ENCODE measurements at regions not wholly inside any gene's neighbourhood (a gene's known extent, or its start where the extent isn't known, plus 50 kb on each side); places are given as distances from the start of the nearest gene placed in this dataset.

GRCh38 chr5:62111428-62111827, 194.6 kb upstream of the KIF2A start:
- DNase-seq (no peak), ATAC-seq (ENCODE audit: insufficient read depth, low read depth) (no peak)
- Histone ChIP-seq H3K27me3 (ENCODE audit: insufficient read depth, low read length, poor library complexity) (peaks cover 9% of the 10 kb centered on the region), H3K4me3 (ENCODE audit: low read depth in 1 of 2, low read length in 2 of 2) (no peak overlapping the region), H3K79me2 (ENCODE audit: insufficient read depth, low read length) (no peaks in the 10 kb centered on the region), H3K4me2 (ENCODE audit: insufficient read depth, low read length) (no peak overlapping the region), H3K9ac (ENCODE audit: low read depth, low read length) (no peak overlapping the region), H3K9me3 (ENCODE audit: insufficient read depth, low read length, severe bottlenecking) (no peaks in the 10 kb centered on the region), H2AFZ (ENCODE audit: low read depth, low read length) (no peak overlapping the region), H3K4me1 (ENCODE audit: insufficient read depth, low read length) (no peaks in the 10 kb centered on the region), H3K27ac (ENCODE audit: low read length) (no peak overlapping the region), H4K20me1 (ENCODE audit: insufficient read depth, low read length) (no peaks in the 10 kb centered on the region), H3K36me3 (ENCODE audit: insufficient read depth, low read length) (no peaks in the 10 kb centered on the region)
- no peak for TF ChIP-seq EZH2 (IDR thresholded peaks at IDR 0.05; ENCODE audit: borderline replicate concordance, low read depth, low read length, severe bottlenecking)
- TF ChIP-seq CTCF (IDR thresholded peaks at IDR 0.05; ENCODE audit: borderline replicate concordance, extremely low read depth, low read length, poor library complexity, severe bottlenecking), result no peak

GRCh38 chr5:62112689-62113228, 193.2 kb upstream of the KIF2A start:
- Histone ChIP-seq H3K27me3 (ENCODE audit: insufficient read depth, low read length, poor library complexity) (peaks cover 10% of the 10 kb centered on the region), H3K4me3 (ENCODE audit: low read depth in 1 of 2, low read length in 2 of 2) (no peak overlapping the region), H4K20me1 (ENCODE audit: insufficient read depth, low read length) (no peaks in the 10 kb centered on the region), H3K4me2 (ENCODE audit: insufficient read depth, low read length) (no peak overlapping the region), H2AFZ (ENCODE audit: low read depth, low read length) (no peak overlapping the region), H3K9ac (ENCODE audit: low read depth, low read length) (no peak overlapping the region), H3K4me1 (ENCODE audit: insufficient read depth, low read length) (no peaks in the 10 kb centered on the region), H3K79me2 (ENCODE audit: insufficient read depth, low read length) (no peaks in the 10 kb centered on the region), H3K9me3 (ENCODE audit: insufficient read depth, low read length, severe bottlenecking) (no peaks in the 10 kb centered on the region), H3K36me3 (ENCODE audit: insufficient read depth, low read length) (no peaks in the 10 kb centered on the region), H3K27ac (ENCODE audit: low read length) (no peak overlapping the region)
- TF ChIP-seq CTCF (IDR thresholded peaks at IDR 0.05; ENCODE audit: borderline replicate concordance, extremely low read depth, low read length, poor library complexity, severe bottlenecking), result no peak
- no peak for TF ChIP-seq EZH2 (IDR thresholded peaks at IDR 0.05; ENCODE audit: borderline replicate concordance, low read depth, low read length, severe bottlenecking)
- no peak for DNase-seq
- no peak for ATAC-seq (ENCODE audit: insufficient read depth, low read depth)

- ATAC-seq (ENCODE audit: insufficient read depth, low read depth) (no peak), DNase-seq (no peak)
- Histone ChIP-seq H3K27ac (ENCODE audit: low read length) (no peak overlapping the region), H3K36me3 (ENCODE audit: insufficient read depth, low read length) (no peaks in the 10 kb centered on the region), H4K20me1 (ENCODE audit: insufficient read depth, low read length) (no peaks in the 10 kb centered on the region), H3K27me3 (ENCODE audit: insufficient read depth, low read length, poor library complexity) (peaks cover 10% of the 10 kb centered on the region), H3K4me3 (ENCODE audit: low read depth in 1 of 2, low read length in 2 of 2) (no peak overlapping the region), H3K4me1 (ENCODE audit: insufficient read depth, low read length) (no peaks in the 10 kb centered on the region), H3K4me2 (ENCODE audit: insufficient read depth, low read length) (no peak overlapping the region), H2AFZ (ENCODE audit: low read depth, low read length) (no peak overlapping the region), H3K79me2 (ENCODE audit: insufficient read depth, low read length) (no peaks in the 10 kb centered on the region), H3K9me3 (ENCODE audit: insufficient read depth, low read length, severe bottlenecking) (no peaks in the 10 kb centered on the region), H3K9ac (ENCODE audit: low read depth, low read length) (no peak overlapping the region)
- TF ChIP-seq CTCF (IDR thresholded peaks at IDR 0.05; ENCODE audit: borderline replicate concordance, extremely low read depth, low read length, poor library complexity, severe bottlenecking) (no peak), EZH2 (IDR thresholded peaks at IDR 0.05; ENCODE audit: borderline replicate concordance, low read depth, low read length, severe bottlenecking) (no peak)
Observed at GRCh38 chr5:62115014-62115413, 191.0 kb upstream of the KIF2A start.

- Histone ChIP-seq H3K9ac (ENCODE audit: low read depth, low read length) (no peak overlapping the region), H4K20me1 (ENCODE audit: insufficient read depth, low read length) (no peaks in the 10 kb centered on the region), H3K79me2 (ENCODE audit: insufficient read depth, low read length) (no peaks in the 10 kb centered on the region), H3K4me3 (ENCODE audit: low read depth in 1 of 2, low read length in 2 of 2) (no peak overlapping the region), H3K4me2 (ENCODE audit: insufficient read depth, low read length) (no peak overlapping the region), H3K36me3 (ENCODE audit: insufficient read depth, low read length) (no peaks in the 10 kb centered on the region), H3K27me3 (ENCODE audit: insufficient read depth, low read length, poor library complexity) (no peaks in the 10 kb centered on the region), H2AFZ (ENCODE audit: low read depth, low read length) (no peak overlapping the region), H3K9me3 (ENCODE audit: insufficient read depth, low read length, severe bottlenecking) (no peaks in the 10 kb centered on the region), H3K27ac (ENCODE audit: low read length) (no peak overlapping the region), H3K4me1 (ENCODE audit: insufficient read depth, low read length) (no peaks in the 10 kb centered on the region)
- DNase-seq (no peak), ATAC-seq (ENCODE audit: insufficient read depth, low read depth) (no peak)
- no peak for TF ChIP-seq EZH2 (IDR thresholded peaks at IDR 0.05; ENCODE audit: borderline replicate concordance, low read depth, low read length, severe bottlenecking)
- TF ChIP-seq CTCF (IDR thresholded peaks at IDR 0.05; ENCODE audit: borderline replicate concordance, extremely low read depth, low read length, poor library complexity, severe bottlenecking), result no peak
Observed at GRCh38 chr5:62124266-62124665, 181.7 kb upstream of the KIF2A start.
